SH-SY5Y (cell line): ENCODE measurements at regions not wholly inside any gene's neighbourhood (a gene's known extent, or its start where the extent isn't known, plus 50 kb on each side); places are given as distances from the start of the nearest gene placed in this dataset.

Experiments used
- GATA2 ChIP-seq: IDR thresholded peaks from 2 replicates; pipeline ENCODE4 v1.6.1; 2011; ENCODE audit warnings: mild to moderate bottlenecking, low read depth, low read length
- GATA3 ChIP-seq: IDR thresholded peaks from 2 replicates; pipeline ENCODE4 v1.6.1; 2011; ENCODE audit warnings: low read depth, mild to moderate bottlenecking, low read length, moderate library complexity

GRCh38 chr9:12980085-12980851, 205.4 kb downstream of the LURAP1L start:
- TF ChIP-seq GATA2 (no peak), GATA3 (no peak)
